ENCODE measurements at regions not wholly inside any gene's neighbourhood (a gene's known extent, or its start where the extent isn't known, plus 50 kb on each side); places are given as distances from the start of the nearest gene placed in this dataset.

GRCh38 chr6:113758826-113759574, 98.1 kb upstream of the MARCKS start:
- no peak for DNase-seq (ENCODE audit: low spot score)
- Histone ChIP-seq H3K27ac (ENCODE audit: low read depth in 1 of 2, low read length in 2 of 2) (no peak overlapping the region), H3K4me1 (ENCODE audit: control insufficient read depth in 4 of 4, insufficient read depth in 4 of 4, low read length in 3 of 4) (no peaks in the 10 kb centered on the region), H3K27me3 (ENCODE audit: control insufficient read depth in 4 of 4, insufficient read depth in 4 of 4, low read length in 3 of 4) (no peaks in the 10 kb centered on the region), H3K9me3 (ENCODE audit: control insufficient read depth in 4 of 4, low read length in 3 of 4) (no peaks in the 10 kb centered on the region), H3K4me3 (ENCODE audit: low read depth in 1 of 3, low read length in 3 of 3) (no peak overlapping the region), H3K9ac (ENCODE audit: low read depth in 1 of 2, low read length in 2 of 2) (no peak overlapping the region), H3K36me3 (ENCODE audit: control insufficient read depth in 4 of 4, insufficient read depth in 3 of 4, low read depth in 1 of 4, low read length in 3 of 4) (no peaks in the 10 kb centered on the region)
- WGBS = 75% methylated on average over 1 of the region's 1 CpG
- TF ChIP-seq REST (IDR thresholded peaks at IDR 0.05) (no peak), TAF1 (conservative IDR thresholded peaks at IDR 0.05) (no peak), MAX (IDR thresholded peaks at IDR 0.05) (no peak), FOXA2 (IDR thresholded peaks at IDR 0.05) (no peak), RXRA (IDR thresholded peaks at IDR 0.05) (no peak), SP1 (IDR thresholded peaks at IDR 0.05) (no peak), CTCF (IDR thresholded peaks at IDR 0.05; ENCODE audit: low read depth, low read length, missing input control) (no peak), ZBTB33 (IDR thresholded peaks at IDR 0.05) (no peak), JUND (IDR thresholded peaks at IDR 0.05) (no peak), HNF4A (conservative IDR thresholded peaks at IDR 0.05) (no peak), NR2F2 (IDR thresholded peaks at IDR 0.05) (no peak), HNF4G (IDR thresholded peaks at IDR 0.05) (no peak), FOXA1 (IDR thresholded peaks at IDR 0.05) (no peak), EGR1 (IDR thresholded peaks at IDR 0.05; ENCODE audit: low read depth in 2 of 2) (no peak), RAD21 (IDR thresholded peaks at IDR 0.05) (no peak), GABPA (IDR thresholded peaks at IDR 0.05 in 1 of 2, conservative IDR thresholded peaks at IDR 0.05 in 1 of 2) (no peak), ATF3 (IDR thresholded peaks at IDR 0.05) (no peak)
